AG04450 (cell line): ENCODE measurements at regions not wholly inside any gene's neighbourhood (a gene's known extent, or its start where the extent isn't known, plus 50 kb on each side); places are given as distances from the start of the nearest gene placed in this dataset.
"Not testable (repeated sequence)": the region's sequence is repeated elsewhere in the genome, so short reads cannot be mapped to it uniquely, and the experiment has no call there.

Experiments used
- CTCF ChIA-PET: fragments of 300-600, 350-600 bp; formaldehyde crosslinking; extraction: SDS; loops from one replicate; lab custom pipeline; 2022; ENCODE audit warnings: antibody characterized with exemption, inconsistent platforms; lab: Charles Lee
- POLR2A ChIA-PET: fragments of 350-600 bp; formaldehyde crosslinking; extraction: SDS; loops from one replicate; lab custom pipeline; 2021; ENCODE audit warnings: antibody characterized with exemption, inconsistent platforms; lab: Yijun Ruan, JAX
- DNase-seq: peaks from one replicate; pipeline ENCODE4 v3.0.0-alpha.2; 2011; ENCODE audit warnings: low read depth, low spot score
- H3K27ac ChIP-seq: one replicate; pipeline ENCODE4 v1.5.1; 2012; ENCODE audit warnings: low read depth, low read length, control low read depth
- H3K27me3 ChIP-seq: one replicate; pipeline ENCODE4 v1.6.0; 2012; ENCODE audit warnings: low read length; ENCODE audit not compliant: control insufficient read depth, insufficient read depth
- H3K4me3 ChIP-seq: 2 replicates; pipeline ENCODE4 v1.5.1; 2011; ENCODE audit warnings: mild to moderate bottlenecking, low read depth, low read length, control low read depth
- H3K9me3 ChIP-seq: 2 replicates; pipeline ENCODE4 v1.5.1; 2012; ENCODE audit warnings: low read length; ENCODE audit not compliant: control insufficient read depth, insufficient read depth
- CTCF ChIP-seq: IDR thresholded peaks from 2 replicates; pipeline ENCODE4 v1.5.1; 2011; ENCODE audit warnings: low read depth, low read length, control low read depth, inconsistent platforms

GRCh38 chrX:142661696-142662095, 364.0 kb upstream of the SPANXN4 start:
- TF ChIP-seq CTCF: no peak
- POLR2A ChIA-PET: no interaction called here
- CTCF ChIA-PET: no interaction called here
- no peaks in the 10 kb centered on the region for H3K9me3 ChIP-seq
- no peak overlapping the region for H3K27ac ChIP-seq
- no peak for DNase-seq
- no peaks in the 10 kb centered on the region for H3K27me3 ChIP-seq
- H3K4me3 ChIP-seq: no peak overlapping the region

GRCh38 chrX:142655507-142655906, 370.2 kb upstream of the SPANXN4 start:
- Histone ChIP-seq H3K27ac (no peak overlapping the region), H3K4me3 (no peak overlapping the region), H3K9me3 (no peaks in the 10 kb centered on the region), H3K27me3 (no peaks in the 10 kb centered on the region)
- no peak for DNase-seq
- no peak for TF ChIP-seq CTCF
- CTCF ChIA-PET: no interaction called here
- POLR2A ChIA-PET: no interaction called here

GRCh38 chrX:142637206-142637605, 388.5 kb upstream of the SPANXN4 start:
- Histone ChIP-seq H3K9me3 (no peaks in the 10 kb centered on the region), H3K4me3 (no peak overlapping the region), H3K27ac (no peak overlapping the region), H3K27me3 (no peaks in the 10 kb centered on the region)
- ChIA-PET CTCF (no interaction called here), POLR2A (no interaction called here)
- DNase-seq: no peak
- no peak for TF ChIP-seq CTCF

GRCh38 chrX:142616636-142617035, 409.1 kb upstream of the SPANXN4 start:
- no peak for DNase-seq
- no peaks in the 10 kb centered on the region for H3K9me3 ChIP-seq
- POLR2A ChIA-PET: no interaction called here
- TF ChIP-seq CTCF: no peak
- no peak overlapping the region for H3K27ac ChIP-seq
- CTCF ChIA-PET: no interaction called here
- H3K4me3 ChIP-seq: no peak overlapping the region
- H3K27me3 ChIP-seq: no peaks in the 10 kb centered on the region

GRCh38 chrX:142613403-142613802, 408.3 kb upstream of the MAGEC2 start:
- CTCF ChIA-PET: no interaction called here
- no peak for DNase-seq
- no peak overlapping the region for H3K27ac ChIP-seq
- no peaks in the 10 kb centered on the region for H3K9me3 ChIP-seq
- no peak for TF ChIP-seq CTCF
- POLR2A ChIA-PET: no interaction called here
- no peaks in the 10 kb centered on the region for H3K27me3 ChIP-seq
- no peak overlapping the region for H3K4me3 ChIP-seq

- DNase-seq, H3K27me3 ChIP-seq, POLR2A ChIA-PET, H3K4me3 ChIP-seq, CTCF ChIA-PET, H3K9me3 ChIP-seq, H3K27ac ChIP-seq: not testable (repeated sequence)
These were observed 401.5 kb upstream of the MAGEC2 start for GRCh38 chrX:142606629-142607028.
